Neural cell (in vitro differentiated cells): ENCODE measurements at regions not wholly inside any gene's neighbourhood (a gene's known extent, or its start where the extent isn't known, plus 50 kb on each side); places are given as distances from the start of the nearest gene placed in this dataset.

Experiments
- CTCF ChIP-seq: fragments of 450-650 bp; IDR thresholded peaks from 2 replicates; pipeline ENCODE4 v1.5.1; 2014; ENCODE audit warnings: antibody characterized with exemption, mild to moderate bottlenecking, moderate library complexity; ENCODE audit not compliant: poor library complexity, severe bottlenecking
- EP300 ChIP-seq: fragments of 450-650 bp; conservative IDR thresholded peaks from 2 replicates; pipeline ENCODE4 v1.6.1; 2014; ENCODE audit warnings: antibody characterized with exemption, mild to moderate bottlenecking, moderate library complexity; ENCODE audit not compliant: poor library complexity, severe bottlenecking
- EZH2 ChIP-seq: fragments of 200-600, 300-800 bp; shearing (Covaris generic), sonication (generic); IDR thresholded peaks from 2 replicates; pipeline ENCODE4 v1.6.1; 2014; ENCODE audit warnings: antibody characterized with exemption, low read length, borderline replicate concordance, mild to moderate bottlenecking; ENCODE audit not compliant: insufficient read depth, poor library complexity, severe bottlenecking
- MXI1 ChIP-seq: fragments of 450-650 bp; conservative IDR thresholded peaks from 2 replicates; pipeline ENCODE4 v1.6.1; 2014; ENCODE audit warnings: antibody characterized with exemption, mild to moderate bottlenecking; ENCODE audit not compliant: poor library complexity, severe bottlenecking
- RAD21 ChIP-seq: fragments of 450-650 bp; conservative IDR thresholded peaks from 2 replicates; pipeline ENCODE4 v1.6.1; 2014; ENCODE audit warnings: antibody characterized with exemption, mild to moderate bottlenecking, moderate library complexity
- SMC3 ChIP-seq: fragments of 450-650 bp; conservative IDR thresholded peaks from 2 replicates; pipeline ENCODE4 v1.6.1; 2014; ENCODE audit warnings: antibody characterized with exemption, mild to moderate bottlenecking, moderate library complexity; ENCODE audit not compliant: poor library complexity
- TAF1 ChIP-seq: IDR thresholded peaks from 2 replicates; pipeline ENCODE4 v1.6.1; 2012; ENCODE audit warnings: low read depth

- TF ChIP-seq MXI1 (no peak), EZH2 (no peak), RAD21 (no peak), EP300 (no peak), TAF1 (no peak), CTCF (no peak), SMC3 (no peak)
Measured at GRCh38 chr6:105896821-105897095, 189.4 kb upstream of the PRDM1 start.
